H54 (cell line): ENCODE measurements at regions not wholly inside any gene's neighbourhood (a gene's known extent, or its start where the extent isn't known, plus 50 kb on each side); places are given as distances from the start of the nearest gene placed in this dataset.
"Not testable (repeated sequence)": the region's sequence is repeated elsewhere in the genome, so short reads cannot be mapped to it uniquely, and the experiment has no call there.

Experiments
- DNase-seq: peaks from one replicate; pipeline ENCODE4 v3.0.0; 2011; ENCODE audit warnings: low spot score, mixed read lengths; ENCODE audit not compliant: insufficient read length
- FAIRE-seq: peaks from 3 replicates; lab custom pipeline; 2011; peaks lifted over from hg19 to GRCh38; lab: Jason Lieb, UNC
- POLR2A ChIP-seq: IDR thresholded peaks from 2 replicates; pipeline ENCODE4 v1.6.1; 2011; ENCODE audit warnings: low read depth, mild to moderate bottlenecking, low read length

DNA sequence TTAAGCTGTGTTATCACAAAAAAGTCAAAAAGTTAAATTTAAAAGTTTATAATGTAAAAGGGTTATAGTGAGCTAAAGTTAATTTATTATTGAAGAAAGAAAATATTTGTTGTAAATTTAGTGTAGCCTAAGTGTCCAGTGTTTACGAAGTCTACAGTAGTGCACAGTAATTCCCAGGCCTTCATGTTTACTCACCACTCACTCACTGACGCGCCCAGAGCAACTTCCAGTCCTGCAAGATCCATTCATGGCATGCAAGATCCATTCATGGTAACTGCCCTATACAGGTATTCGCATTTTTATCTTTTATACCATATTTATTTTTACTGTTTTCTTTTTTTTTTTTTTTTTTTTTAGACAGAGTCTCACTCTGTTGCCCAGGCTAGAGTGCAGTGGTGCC is 69.5 kb downstream of the TPRA1 start:
- no peak for DNase-seq
- no peak for FAIRE-seq
- no peak for TF ChIP-seq POLR2A

DNA sequence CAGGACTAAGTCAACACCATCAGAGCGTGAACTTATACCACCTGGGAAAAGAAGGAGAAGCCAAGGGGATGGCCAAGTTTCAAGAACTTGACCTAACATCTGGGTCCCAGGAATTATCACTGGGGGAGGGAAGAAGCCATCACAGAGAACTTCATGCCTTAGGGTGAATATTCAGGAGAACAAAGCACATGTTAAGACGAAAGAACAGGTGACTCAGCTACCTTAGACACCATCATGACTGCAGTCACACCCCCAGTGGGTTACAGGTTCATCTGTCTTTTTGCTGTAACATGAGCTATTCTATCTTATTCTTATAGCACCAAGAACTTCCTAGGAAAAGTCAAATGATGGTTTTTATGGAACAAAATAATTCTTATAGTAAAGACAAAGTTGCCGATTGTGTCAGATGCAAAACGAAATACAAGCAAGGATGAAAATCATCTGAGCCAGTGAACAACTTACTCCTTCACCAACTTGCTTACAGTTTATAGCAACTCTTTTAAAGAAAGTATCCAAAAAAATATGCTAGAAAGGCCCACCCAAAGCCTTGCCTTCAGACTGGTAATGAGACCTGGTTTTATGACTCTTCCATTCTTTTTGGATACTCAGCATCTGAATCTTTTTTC is 72.0 kb downstream of the TPRA1 start:
- TF ChIP-seq POLR2A = no peak
- FAIRE-seq = no peak
- no peak for DNase-seq

DNA sequence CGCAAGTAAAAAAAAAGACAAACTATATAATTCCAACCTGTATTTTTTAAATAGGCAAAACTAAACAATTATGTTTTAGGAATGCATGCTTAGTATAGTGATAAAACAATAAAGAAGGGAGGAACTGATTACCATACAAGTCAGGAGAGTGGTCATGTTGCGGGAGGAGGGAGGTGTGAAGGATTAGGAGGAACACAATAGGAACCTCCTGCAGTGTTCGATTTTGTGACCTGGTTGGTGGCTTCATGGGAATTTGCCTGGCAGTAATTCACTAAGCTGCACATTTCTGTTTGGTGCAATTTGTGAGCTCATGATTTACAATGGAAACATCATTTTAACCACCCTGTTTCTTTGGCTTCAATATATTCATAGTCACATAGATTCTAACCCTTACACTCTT is 78.3 kb downstream of the TPRA1 start:
- no peak for DNase-seq
- no peak for TF ChIP-seq POLR2A
- FAIRE-seq = no peak

DNA sequence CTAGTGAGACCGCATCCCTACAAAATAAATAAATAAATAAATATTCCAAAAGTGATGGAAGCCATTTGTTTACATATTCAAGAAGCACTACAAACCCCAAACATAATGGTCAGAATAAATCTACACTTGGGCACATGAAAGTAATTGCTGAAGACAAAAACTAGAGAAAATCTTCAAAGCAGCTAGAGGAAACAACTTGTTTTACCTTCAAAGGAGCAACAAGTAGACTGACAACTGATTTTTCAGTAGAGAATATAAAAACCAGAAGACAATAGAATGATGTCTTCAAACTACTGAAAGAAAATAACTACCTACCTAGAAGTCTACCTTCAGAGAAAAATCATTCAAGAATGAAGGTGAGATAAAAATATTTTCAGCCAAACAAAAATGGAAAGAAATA is 89.4 kb downstream of the TPRA1 start:
- FAIRE-seq (no peak), DNase-seq (no peak)

DNA sequence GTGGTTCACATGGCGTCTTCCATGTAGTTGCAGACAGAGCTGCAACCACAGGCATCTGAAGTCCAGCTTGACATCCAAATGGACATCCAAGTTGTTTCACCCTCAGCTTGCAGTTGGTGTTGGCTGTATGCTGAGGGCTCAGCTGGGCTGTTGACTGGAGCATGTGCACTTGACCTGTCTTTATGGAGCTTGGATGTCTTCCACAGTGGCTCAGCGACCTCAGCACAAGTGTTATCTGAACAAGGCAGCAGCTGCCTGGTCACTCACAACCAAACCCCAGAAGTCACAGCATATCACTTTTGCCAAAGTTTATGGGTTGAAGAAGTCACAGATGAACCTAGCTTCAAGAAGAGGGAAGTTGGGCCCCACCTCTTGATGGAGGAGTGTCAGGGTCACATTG is 92.9 kb downstream of the TPRA1 start:
- no peak for TF ChIP-seq POLR2A
- no peak for DNase-seq
- FAIRE-seq = no peak

More for the DNA sequence above, 89.4 kb downstream of the TPRA1 start:
- TF ChIP-seq POLR2A = no peak

DNA sequence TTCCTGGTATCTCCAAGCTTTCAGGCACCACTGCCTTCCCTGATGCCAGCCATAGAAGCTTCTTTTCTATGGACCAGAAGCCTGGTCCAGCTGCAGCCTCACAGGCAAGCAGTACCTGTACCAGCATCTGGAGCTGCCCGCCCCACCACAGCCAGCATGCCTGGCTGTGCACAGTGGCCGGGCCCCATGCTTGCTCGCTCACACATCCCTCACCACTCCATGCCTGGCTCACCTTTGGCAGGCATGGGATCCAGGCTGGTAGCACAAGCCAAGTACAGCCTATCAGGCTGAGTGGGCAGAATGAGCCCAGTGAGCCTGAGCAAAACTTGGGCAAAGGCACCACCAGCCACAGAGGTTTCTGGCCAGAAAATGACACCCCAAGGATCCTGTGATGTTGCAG is 93.4 kb downstream of the TPRA1 start:
- DNase-seq = no peak
- FAIRE-seq = no peak
- TF ChIP-seq POLR2A = no peak

DNA sequence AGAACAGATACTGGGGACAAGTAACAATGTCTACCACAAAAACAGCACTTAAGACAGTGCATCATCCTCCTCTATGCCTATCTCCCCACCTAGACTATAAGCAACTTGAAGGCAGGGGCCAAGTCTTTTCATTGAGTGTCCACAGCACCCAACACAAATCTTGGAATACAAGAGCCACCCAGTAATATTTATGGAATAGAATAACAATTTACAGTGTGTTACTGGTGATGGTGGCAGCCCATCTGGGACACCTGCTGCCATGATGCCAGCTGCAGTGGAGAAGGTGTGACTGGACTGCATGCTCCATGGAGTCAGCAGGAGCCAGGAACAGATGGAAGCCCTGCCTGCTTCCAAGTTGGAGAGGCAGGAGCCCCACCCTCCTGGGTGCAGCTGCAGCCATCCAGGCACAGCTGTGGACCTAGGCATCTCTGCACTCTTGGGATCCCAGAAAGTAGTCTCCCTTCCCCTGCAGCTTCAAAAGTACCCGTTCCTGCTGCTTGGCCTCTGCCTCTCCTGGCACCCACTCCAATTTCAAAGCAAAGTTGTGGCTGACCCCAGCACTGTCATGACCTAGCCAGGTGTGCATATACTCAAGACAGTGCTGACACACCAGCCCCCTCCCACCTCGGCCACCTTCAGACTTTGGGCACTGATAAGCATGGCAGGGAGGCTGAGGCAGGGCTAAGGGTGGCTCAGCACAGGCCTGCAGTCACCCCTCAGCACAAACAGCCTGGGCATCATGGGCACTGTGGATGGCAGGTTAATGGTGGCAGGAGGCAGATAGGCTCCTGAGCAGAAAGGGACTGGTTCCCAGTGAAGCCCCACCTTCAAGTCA is 94.5 kb downstream of the TPRA1 start:
- FAIRE-seq = no peak
- TF ChIP-seq POLR2A = no peak
- DNase-seq = no peak

DNA sequence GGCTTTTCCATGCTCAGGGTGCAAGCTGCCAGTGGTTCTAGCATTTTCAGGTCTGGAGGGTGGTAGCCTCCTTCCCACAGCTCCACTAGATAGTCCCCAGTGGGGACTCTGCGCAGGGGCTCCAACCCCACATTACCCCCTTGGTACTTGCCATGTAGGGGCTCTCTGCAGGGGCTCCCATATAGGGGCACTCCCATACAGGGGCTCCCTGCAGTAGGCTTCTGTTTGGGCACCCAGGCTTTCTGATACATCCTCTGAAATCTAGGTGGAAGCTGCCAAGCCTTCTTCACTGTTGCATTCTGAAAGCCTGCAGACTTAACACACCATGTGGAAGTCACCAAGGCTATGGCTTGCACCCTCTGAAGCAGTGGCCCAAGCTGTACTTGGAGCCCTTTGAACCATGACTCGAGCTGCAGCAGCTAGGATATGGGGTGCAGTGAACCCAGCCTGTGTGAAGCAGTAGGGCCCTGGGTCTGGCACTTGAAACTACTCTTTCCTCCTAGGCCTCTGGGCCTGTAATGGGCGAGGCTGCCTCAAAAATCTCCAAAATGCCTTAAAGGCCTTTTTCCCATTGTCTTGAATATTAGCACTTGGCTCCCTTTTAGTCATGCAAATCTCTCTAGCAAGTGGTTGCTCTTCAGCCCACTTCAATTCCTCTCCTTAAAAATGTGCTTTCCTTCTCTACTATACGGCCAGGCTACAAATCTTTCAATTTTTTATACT is 96.4 kb downstream of the TPRA1 start:
- FAIRE-seq = no peak

DNA sequence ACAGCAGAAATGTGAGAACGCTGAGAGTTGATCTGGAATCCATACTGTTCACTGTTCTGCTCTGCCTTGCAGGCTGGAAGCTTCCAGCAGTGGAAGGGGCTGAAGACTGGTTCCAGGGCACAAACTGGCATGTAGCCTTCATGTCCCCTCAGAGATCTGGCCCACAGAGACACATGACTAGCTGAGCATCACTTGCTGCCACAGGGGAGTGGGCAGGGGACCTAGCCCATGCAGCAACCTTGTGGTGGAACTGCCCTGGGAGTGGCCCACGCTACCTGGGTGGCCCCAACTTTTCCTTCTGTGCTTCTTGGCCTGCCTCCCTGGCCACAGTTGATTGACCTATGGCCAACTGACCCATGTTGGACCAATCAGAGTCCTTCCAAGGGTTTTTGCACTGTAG is 98.1 kb downstream of the TPRA1 start:
- DNase-seq = no peak
- no peak for TF ChIP-seq POLR2A
- FAIRE-seq = no peak

More for the DNA sequence above, 96.4 kb downstream of the TPRA1 start:
- DNase-seq = no peak
- TF ChIP-seq POLR2A = no peak

DNA sequence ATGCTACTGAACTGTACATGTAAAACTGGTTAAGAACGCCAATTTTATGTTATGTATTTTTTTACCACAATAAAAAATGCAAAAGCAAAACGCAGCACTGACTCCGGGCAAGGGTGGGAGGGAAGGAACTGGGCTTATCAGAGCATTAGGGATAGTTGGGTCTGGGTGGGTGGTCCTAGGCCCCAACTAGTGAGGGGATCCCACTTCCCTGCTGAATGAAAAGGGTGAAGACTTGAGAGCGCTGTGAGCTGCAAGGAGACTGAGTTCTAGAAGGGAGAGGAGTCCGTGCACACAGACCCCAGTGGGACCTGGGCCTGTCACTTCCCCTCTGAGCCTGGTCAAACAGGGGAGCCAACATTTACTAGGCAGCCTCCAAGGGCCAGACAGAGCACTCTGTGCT is 98.6 kb downstream of the TPRA1 start:
- FAIRE-seq (no peak), DNase-seq (no peak)
- no peak for TF ChIP-seq POLR2A

DNA sequence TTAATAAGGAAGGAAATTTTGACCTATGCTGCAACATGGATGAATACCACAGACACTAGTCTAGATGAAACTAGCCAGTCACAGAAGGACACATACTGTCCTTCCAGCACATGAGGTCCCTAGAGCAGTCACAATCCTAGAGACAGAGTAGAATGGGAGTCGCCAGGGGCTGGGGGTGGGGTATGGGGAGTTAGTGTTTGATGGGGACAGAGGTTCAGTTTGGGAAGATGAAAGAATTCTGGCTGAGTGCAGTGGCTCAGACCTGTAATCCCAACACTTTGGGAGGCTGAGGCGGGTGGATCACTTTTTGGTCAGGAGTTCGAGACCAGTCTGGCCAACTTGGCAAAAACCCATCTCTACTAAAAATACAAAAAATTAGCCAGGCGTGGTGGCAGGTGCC is 99.2 kb downstream of the TPRA1 start:
- FAIRE-seq (no peak), DNase-seq (no peak)
- TF ChIP-seq POLR2A = no peak

DNA sequence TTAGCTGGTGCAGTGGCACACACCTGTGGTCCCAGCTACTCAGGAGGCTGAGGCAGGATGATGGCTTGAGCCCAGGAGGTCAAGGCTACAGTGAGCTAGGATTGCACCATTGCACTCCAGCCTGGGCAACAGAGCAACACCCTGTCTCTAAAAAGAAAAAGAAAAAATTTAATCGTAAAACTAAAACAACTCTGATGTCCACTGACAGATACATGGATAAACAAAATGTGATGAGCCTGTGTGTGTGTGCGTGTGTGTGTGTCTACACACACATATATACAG is 99.6 kb downstream of the TPRA1 start:
- not testable (repeated sequence) for DNase-seq

DNA sequence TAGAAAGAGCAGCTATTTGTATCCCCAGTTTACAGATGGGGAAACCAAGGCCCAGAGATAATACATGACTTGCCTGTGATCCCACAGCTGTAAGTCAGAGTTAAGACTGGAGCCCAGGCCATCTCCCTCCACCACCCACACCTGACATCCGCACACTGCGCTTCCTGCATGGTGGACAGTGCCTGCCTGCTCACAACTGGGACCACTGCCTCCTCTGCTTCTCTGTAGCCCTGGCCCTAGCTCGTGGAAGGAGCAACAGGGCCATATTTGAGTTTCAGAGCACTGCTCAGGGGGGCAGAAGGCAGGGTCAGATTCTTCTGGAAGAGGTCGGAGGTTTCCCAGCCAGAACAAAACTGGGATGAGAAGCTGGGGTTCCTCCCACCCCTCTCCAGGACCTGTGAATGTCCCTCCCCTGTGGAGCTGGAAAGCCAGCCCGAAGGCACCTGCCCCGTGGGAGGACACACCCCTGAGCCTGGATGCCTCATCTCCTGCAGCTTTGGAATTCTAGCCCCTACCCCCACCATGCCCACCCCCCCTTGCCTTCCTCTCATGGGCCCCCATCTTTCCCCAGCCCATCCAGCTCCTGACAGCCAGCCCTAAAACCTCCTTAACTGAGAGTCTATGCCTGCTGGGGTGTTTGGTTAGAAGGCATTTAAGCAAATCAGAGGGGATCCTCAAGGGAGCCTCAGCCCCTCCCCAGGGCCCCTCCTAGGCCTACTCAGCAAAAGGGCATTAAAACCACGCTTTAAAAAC is 100.1 kb downstream of the TPRA1 start:
- DNase-seq = no peak
- no peak for TF ChIP-seq POLR2A
- no peak for FAIRE-seq

More for the DNA sequence above, 99.6 kb downstream of the TPRA1 start:
- FAIRE-seq = not testable (repeated sequence)

DNA sequence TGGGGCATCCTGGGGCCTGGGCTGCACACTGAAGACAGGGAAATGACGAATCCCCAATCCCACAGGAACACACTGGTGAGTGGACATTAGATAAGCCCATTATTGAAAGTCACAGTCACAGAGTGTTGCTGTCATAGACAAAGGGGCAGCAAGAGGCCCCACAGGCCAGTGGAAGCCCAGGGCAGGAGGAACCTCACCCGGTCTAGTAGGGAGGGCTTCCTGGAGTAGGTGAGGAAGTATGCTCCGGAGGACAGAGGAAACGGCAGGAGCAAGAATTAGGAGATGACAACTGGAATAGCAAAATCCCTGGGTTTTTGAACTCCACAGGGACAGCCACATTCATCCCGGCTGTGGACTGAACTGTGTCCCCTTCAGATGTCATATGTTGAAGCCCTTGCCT is 101.2 kb downstream of the TPRA1 start:
- DNase-seq (no peak), FAIRE-seq (no peak)
- TF ChIP-seq POLR2A = no peak

DNA sequence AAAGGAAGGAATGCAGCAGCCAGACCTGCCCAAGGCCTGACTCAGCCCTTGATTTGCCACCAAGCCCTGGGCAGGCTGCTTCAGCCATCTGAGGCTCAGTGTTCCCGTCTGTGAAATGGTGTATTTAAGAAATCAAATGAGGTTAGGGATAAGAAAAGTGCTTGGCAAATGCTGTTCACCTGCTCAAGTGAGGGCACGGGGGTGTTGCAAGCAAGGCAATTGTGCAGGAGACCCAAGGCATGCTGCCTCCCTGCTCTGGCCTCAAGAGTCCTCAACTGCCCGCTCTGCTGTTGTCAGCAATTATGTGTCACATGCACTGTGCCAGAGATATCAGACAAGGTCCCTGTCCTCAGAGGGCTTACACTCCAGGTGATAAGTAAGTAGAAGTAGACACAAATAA is 101.8 kb downstream of the TPRA1 start:
- TF ChIP-seq POLR2A = no peak
- FAIRE-seq (no peak), DNase-seq (no peak)
